GM12873 (cell line): ENCODE measurements at regions not wholly inside any gene's neighbourhood (a gene's known extent, or its start where the extent isn't known, plus 50 kb on each side); places are given as distances from the start of the nearest gene placed in this dataset.

Experiments used
- CTCF ChIP-seq: IDR thresholded peaks from 2 replicates; pipeline ENCODE4 v1.5.1; 2012; ENCODE audit warnings: low read depth, mild to moderate bottlenecking, moderate library complexity, low read length, control low read depth; ENCODE audit not compliant: insufficient read depth; ENCODE audit errors: missing control alignments

GRCh38 chr5:128838623-128839022, 126.7 kb upstream of the SLC27A6 start:
- no peak for TF ChIP-seq CTCF

DNA sequence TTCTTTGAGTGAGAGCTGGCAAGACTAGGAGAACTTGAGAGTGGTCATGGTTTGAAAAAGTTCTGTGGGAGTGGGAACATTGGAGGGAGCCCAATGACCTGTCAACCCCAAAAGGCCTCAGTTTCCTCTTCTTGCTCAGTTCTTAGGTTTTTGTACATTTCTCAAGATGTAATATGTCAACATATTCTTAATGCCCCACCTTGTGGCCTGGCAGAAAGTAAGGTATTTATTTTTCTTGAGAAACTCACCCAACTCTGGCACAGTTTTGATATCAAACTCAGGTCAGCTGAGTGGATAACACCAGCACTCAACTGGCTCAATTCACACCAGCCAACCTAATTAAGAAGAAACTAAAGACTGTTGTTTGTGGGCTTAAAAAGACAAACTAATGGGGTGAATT, 123.0 kb upstream of the SLC27A6 start:
- TF ChIP-seq CTCF: no peak

DNA sequence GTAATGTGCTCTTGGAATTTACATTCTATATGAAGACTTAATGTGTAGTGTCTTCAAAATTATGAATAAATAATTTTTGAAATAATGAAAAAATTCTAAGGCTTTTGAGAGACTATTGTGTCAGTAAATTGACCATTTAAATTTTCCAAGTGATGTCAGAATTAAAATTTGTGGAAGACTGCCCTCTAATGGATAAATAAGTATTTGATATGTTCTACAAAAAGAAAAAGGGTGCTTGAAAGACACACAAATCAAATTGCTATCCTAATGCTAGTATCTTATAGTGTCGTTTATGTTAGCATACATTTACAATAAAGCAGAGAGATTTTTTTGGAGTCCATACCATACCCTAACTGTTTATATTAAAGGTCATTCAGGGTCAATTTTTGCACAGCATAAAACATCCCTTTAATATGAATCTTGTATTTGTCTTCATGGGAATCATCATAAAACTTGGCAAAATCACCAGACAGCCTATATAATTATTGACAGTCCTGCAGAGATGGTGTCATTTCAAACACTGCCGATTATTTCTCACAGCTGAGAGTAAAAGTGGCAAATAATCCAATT, 120.8 kb upstream of the SLC27A6 start:
- no peak for TF ChIP-seq CTCF

GRCh38 chr5:128850049-128850448, 115.2 kb upstream of the SLC27A6 start:
- TF ChIP-seq CTCF: no peak

DNA sequence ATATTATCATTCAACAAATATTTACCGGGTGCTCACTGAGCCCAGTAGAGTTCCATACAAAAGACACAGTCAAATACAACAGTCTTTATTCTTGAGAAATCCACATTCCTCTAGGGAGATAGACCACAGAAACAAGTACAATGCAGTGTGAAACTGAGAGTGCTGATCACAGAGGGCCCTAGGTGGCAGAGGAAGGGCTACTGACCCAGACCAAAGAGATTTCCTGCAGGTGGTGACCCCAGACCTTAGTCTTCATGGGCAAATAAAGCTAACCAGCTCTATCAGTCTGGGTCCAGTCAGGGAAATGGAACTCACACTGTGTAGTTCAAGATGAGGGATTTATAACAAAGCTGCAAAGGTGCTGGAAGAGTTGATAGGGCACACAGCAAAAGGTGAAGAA, 110.4 kb upstream of the SLC27A6 start:
- TF ChIP-seq CTCF: no peak

- no peak for TF ChIP-seq CTCF
These were observed 108.1 kb upstream of the SLC27A6 start for GRCh38 chr5:128857076-128857677.

DNA sequence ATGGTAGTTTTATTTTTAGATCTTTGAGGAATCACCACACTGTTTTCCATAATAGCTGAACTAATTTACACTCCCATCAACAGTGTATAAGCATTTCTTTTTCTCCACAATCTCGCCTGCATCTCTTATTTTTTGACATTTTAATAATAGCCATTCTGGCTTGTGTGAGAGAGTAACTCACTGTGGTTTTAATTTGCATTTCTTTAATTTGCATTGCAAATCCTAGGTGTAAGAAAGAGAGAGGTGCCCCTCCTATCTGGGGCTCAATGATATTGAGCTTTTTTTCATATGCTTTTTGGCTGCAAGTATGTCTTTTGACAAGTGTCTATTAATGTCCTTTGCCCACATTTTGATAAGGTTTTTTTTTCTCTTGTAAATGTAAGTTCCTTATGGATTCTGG, 106.3 kb upstream of the SLC27A6 start:
- no peak for TF ChIP-seq CTCF
